Epithelial cell of esophagus (primary cell): ENCODE measurements at regions not wholly inside any gene's neighbourhood (a gene's known extent, or its start where the extent isn't known, plus 50 kb on each side); places are given as distances from the start of the nearest gene placed in this dataset.

ENCODE experiments used
- DNase-seq: peaks from one replicate; pipeline ENCODE4 v3.0.0; 2010; ENCODE audit warnings: low read depth
- H3K4me3 ChIP-seq: 2 replicates; pipeline ENCODE4 v1.5.1; 2011; ENCODE audit warnings: mild to moderate bottlenecking, low read length, control low read depth
- CTCF ChIP-seq: IDR thresholded peaks from 2 replicates; pipeline ENCODE4 v1.5.1; 2011; ENCODE audit warnings: low read depth, mild to moderate bottlenecking, low read length, control low read depth, inconsistent platforms; ENCODE audit not compliant: insufficient read depth; ENCODE audit errors: missing control alignments

GRCh38 chr2:78070693-78071092 is 548.5 kb upstream of the LRRTM4 start:
- no peak overlapping the region for H3K4me3 ChIP-seq
- TF ChIP-seq CTCF = no peak
- DNase-seq = no peak

- no peak for DNase-seq
- TF ChIP-seq CTCF = no peak
- H3K4me3 ChIP-seq = no peak overlapping the region
These were observed 555.5 kb upstream of the LRRTM4 start for GRCh38 chr2:78077633-78078032.

GRCh38 chr2:78082555-78082954 is 560.4 kb upstream of the LRRTM4 start:
- no peak for DNase-seq
- TF ChIP-seq CTCF = no peak
- H3K4me3 ChIP-seq = no peak overlapping the region

GRCh38 chr2:78093436-78093835 is 571.3 kb upstream of the LRRTM4 start:
- TF ChIP-seq CTCF = no peak
- H3K4me3 ChIP-seq = no peak overlapping the region
- DNase-seq = no peak

GRCh38 chr2:78109272-78109671 is 587.1 kb upstream of the LRRTM4 start:
- DNase-seq = no peak
- no peak for TF ChIP-seq CTCF
- no peak overlapping the region for H3K4me3 ChIP-seq

- H3K4me3 ChIP-seq = no peak overlapping the region
- DNase-seq = no peak
- no peak for TF ChIP-seq CTCF
These were observed 593.1 kb upstream of the LRRTM4 start for GRCh38 chr2:78115291-78115690.

GRCh38 chr2:78118037-78118436 is 595.9 kb upstream of the LRRTM4 start:
- no peak for TF ChIP-seq CTCF

More at GRCh38 chr2:78118037-78118436, 595.9 kb upstream of the LRRTM4 start:
- no peak overlapping the region for H3K4me3 ChIP-seq
- no peak for DNase-seq
